BJ (cell line): ENCODE measurements at regions not wholly inside any gene's neighbourhood (a gene's known extent, or its start where the extent isn't known, plus 50 kb on each side); places are given as distances from the start of the nearest gene placed in this dataset.

Source experiments
- CTCF ChIA-PET: fragments of 350-600 bp; formaldehyde crosslinking; extraction: SDS; loops from one replicate; lab custom pipeline; 2021; ENCODE audit warnings: antibody characterized with exemption, inconsistent platforms; lab: Yijun Ruan, JAX
- POLR2A ChIA-PET: fragments of 300-600 bp; sonication (Branson Sonifier 250); formaldehyde crosslinking; extraction: SDS; loops from one replicate; lab custom pipeline; 2021; ENCODE audit warnings: antibody characterized with exemption; lab: Charles Lee
- DNase-seq: peaks from one replicate; pipeline ENCODE4 v3.0.0-alpha.2; 2011; ENCODE audit warnings: low read depth
- H3K27me3 ChIP-seq: 2 replicates; pipeline ENCODE4 v1.6.0; 2011; ENCODE audit warnings: low read length; ENCODE audit not compliant: control insufficient read depth, insufficient read depth
- H3K36me3 ChIP-seq: 2 replicates; pipeline ENCODE4 v1.5.1; 2011; ENCODE audit warnings: low read length; ENCODE audit not compliant: control insufficient read depth, insufficient read depth
- H3K4me3 ChIP-seq: 2 replicates; pipeline ENCODE4 v1.5.1; 2011; ENCODE audit warnings: low read depth, mild to moderate bottlenecking, control low read depth, low read length
- TF ChIP-seq, protein P1 (sequence below): IDR thresholded peaks from 2 replicates; pipeline ENCODE4 v1.5.1; 2011; ENCODE audit warnings: low read depth, mild to moderate bottlenecking, control low read depth, inconsistent platforms, low read length, moderate library complexity; ENCODE audit not compliant: insufficient read depth

DNA sequence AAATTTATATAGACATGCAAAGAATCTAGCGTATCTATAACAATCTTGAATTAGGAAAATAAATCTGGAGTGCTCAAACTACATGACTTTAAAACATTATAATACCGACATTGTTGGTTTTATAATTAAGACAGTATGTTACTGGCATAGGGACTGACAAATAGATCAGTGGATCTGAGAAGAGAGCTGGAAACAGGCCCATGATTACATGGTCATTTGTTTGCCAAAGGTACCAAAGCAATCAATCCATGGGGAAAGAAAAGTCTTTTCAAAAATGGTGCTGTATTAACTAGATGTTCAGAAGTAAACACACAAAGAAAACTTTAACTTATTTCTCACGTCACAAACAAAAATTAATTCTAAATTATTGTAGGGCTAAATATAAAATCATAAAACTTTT, 124.2 kb downstream of the BCL2L11 start:
- CTCF ChIA-PET, result no interaction called here
- POLR2A ChIA-PET, result no interaction called here
- TF ChIP-seq, protein P1, sequence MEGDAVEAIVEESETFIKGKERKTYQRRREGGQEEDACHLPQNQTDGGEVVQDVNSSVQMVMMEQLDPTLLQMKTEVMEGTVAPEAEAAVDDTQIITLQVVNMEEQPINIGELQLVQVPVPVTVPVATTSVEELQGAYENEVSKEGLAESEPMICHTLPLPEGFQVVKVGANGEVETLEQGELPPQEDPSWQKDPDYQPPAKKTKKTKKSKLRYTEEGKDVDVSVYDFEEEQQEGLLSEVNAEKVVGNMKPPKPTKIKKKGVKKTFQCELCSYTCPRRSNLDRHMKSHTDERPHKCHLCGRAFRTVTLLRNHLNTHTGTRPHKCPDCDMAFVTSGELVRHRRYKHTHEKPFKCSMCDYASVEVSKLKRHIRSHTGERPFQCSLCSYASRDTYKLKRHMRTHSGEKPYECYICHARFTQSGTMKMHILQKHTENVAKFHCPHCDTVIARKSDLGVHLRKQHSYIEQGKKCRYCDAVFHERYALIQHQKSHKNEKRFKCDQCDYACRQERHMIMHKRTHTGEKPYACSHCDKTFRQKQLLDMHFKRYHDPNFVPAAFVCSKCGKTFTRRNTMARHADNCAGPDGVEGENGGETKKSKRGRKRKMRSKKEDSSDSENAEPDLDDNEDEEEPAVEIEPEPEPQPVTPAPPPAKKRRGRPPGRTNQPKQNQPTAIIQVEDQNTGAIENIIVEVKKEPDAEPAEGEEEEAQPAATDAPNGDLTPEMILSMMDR, result no peak

DNA sequence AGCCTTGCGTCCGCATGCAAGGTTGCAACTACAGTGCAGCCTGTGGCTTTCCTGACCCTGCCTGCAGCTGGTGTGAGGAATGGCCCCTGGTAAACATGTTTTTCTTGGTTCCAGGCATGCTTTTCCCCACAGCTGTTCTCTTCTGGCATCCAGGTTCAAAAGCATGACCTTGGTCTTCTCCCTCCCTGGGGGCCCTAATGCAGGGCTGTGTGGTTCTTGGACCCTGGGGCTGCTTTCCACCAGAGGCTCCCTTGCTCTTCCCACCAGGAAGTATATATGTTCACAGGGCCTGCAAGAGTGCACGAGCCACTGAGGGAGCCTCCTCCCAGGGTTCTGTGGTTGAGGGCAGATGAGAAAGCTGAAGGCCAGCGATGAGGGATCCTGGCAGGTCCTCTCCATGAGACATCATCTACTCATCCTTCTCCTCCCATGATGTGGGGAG, 125.9 kb downstream of the BCL2L11 start:
- H3K4me3 ChIP-seq, result no peak overlapping the region
- no peaks in the 10 kb centered on the region for H3K27me3 ChIP-seq
- DNase-seq, result no peak
- POLR2A ChIA-PET, result no interaction called here
- CTCF ChIA-PET, result no interaction called here
- H3K36me3 ChIP-seq, result peaks cover 8% of the 10 kb centered on the region
- TF ChIP-seq, protein P1, result no peak

More for the DNA sequence above, 124.2 kb downstream of the BCL2L11 start:
- Histone ChIP-seq H3K36me3 (peaks cover 8% of the 10 kb centered on the region), H3K4me3 (no peak overlapping the region), H3K27me3 (no peaks in the 10 kb centered on the region)
- no peak for DNase-seq

DNA sequence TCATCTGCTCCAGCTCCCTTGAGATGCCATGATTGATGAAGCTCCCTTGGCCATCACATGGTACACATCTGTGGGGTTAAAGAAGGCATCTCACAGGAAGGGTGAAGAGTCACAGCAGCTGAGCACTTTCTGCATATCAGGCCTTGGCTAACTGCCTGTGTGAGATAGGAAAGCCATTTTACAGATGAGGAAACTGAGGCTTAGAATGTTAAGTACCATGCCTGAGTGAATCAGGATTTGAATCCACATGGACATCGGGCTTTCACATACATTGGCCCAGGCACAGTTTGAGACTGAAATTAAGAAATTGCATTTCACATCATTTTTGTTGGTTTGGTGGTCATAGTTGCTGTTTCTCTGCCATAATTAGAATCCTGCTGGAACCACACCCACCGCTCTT, 126.8 kb downstream of the BCL2L11 start:
- Histone ChIP-seq H3K36me3 (peaks cover 8% of the 10 kb centered on the region), H3K27me3 (no peaks in the 10 kb centered on the region), H3K4me3 (no peak overlapping the region)
- TF ChIP-seq, protein P1, result no peak
- DNase-seq, result no peak
- POLR2A ChIA-PET, result no interaction called here
- CTCF ChIA-PET, result no interaction called here

DNA sequence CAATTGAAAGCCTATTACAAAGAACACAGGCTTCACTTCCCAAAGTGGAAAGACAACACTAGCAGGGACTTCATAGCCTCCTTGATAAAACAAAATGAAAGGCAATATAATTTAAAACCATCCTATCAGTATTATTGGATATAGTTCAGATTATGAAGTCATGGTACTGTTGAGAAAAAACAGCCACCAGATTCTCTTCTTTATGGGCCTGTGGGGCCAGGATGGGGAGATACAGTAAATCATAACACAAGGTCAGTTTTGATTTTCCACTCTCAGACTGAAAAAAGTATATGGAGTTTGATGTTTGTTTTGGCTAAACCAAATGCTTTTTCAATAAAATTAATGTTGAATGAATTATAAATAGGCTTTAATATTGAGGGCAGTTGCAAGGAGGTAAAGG, 129.1 kb downstream of the BCL2L11 start:
- ChIA-PET POLR2A (no interaction called here), CTCF (no interaction called here)
- TF ChIP-seq, protein P1, result no peak
- DNase-seq, result no peak
- no peaks in the 10 kb centered on the region for H3K27me3 ChIP-seq
- H3K4me3 ChIP-seq, result no peak overlapping the region
- H3K36me3 ChIP-seq, result peaks cover 8% of the 10 kb centered on the region

DNA sequence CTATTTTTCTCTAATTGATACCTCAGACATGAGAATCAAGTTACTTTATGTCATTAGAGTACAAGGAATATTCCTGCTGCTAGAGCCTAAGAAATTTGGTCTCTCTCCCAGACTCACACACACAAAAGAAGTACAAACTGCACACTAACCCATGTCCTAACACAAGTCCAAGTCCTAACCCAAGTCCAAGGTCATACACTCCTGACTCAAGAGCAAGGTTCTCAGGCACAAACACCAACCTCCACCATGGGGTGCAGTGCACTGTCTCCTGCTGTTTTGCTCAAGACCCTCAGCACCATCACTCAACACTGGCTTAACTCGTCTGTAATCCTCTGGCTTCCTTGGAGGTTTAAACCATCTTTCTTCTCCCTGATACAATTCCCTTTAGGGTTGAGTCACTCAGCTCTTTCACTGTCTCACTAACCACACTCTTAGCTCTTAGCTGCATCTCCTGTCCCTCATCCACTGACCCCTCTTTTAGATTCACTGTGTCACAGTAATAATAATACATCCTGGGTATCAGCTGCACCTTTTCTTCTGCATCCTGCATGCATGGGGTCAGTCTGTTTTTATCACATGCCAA, 129.8 kb downstream of the BCL2L11 start:
- no peaks in the 10 kb centered on the region for H3K27me3 ChIP-seq
- ChIA-PET POLR2A (no interaction called here), CTCF (no interaction called here)
- DNase-seq, result no peak
- H3K4me3 ChIP-seq, result no peak overlapping the region
- TF ChIP-seq, protein P1, result no peak
- peaks cover 8% of the 10 kb centered on the region for H3K36me3 ChIP-seq
